Mucosa of stomach (tissue), 1 donor: ENCODE measurements at regions not wholly inside any gene's neighbourhood (a gene's known extent, or its start where the extent isn't known, plus 50 kb on each side); places are given as distances from the start of the nearest gene placed in this dataset.

Source experiments
- H3K27me3 ChIP-seq: one replicate; pipeline ENCODE4 v1.7.0; 2013; ENCODE audit warnings: mild to moderate bottlenecking, low read length; ENCODE audit not compliant: control insufficient read depth, insufficient read depth
- H3K36me3 ChIP-seq: one replicate; pipeline ENCODE4 v1.7.0; 2013; ENCODE audit warnings: low read length; ENCODE audit not compliant: control insufficient read depth, insufficient read depth
- H3K4me1 ChIP-seq: one replicate; pipeline ENCODE4 v1.7.0; 2013; ENCODE audit warnings: mild to moderate bottlenecking, low read length; ENCODE audit not compliant: control insufficient read depth, insufficient read depth
- H3K4me3 ChIP-seq: one replicate; pipeline ENCODE4 v1.7.0; 2013; ENCODE audit warnings: low read length
- H3K9ac ChIP-seq: one replicate; pipeline ENCODE4 v1.7.0; 2013; ENCODE audit warnings: mild to moderate bottlenecking, low read length, moderate library complexity
- H3K9me3 ChIP-seq: one replicate; pipeline ENCODE4 v1.7.0; 2013; ENCODE audit warnings: mild to moderate bottlenecking, low read length, moderate library complexity; ENCODE audit not compliant: control insufficient read depth
- donor health status: Pancreatic carcinoma.

DNA sequence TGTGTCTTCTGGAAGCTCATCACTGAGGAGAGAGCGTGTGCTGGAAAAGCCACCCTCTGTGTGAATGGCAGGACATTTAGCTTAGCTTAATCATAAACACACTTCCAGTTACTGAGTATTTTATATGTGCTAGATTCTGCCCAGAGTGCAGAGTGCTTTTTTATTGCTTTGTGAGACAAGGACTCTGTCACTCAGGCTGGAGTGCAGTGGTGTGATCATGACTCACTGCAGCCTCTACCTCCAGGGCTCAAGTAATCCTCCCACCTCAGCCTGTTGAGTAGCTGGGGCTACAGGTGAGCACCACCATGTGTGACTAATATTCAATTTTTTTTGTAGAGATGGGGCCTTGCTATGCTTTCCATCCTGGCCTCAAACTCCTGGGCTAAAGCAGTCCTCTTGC lies 61.4 kb upstream of the IRX3 start:
- Histone ChIP-seq H3K4me3 (no peak overlapping the region), H3K4me1 (no peaks in the 10 kb centered on the region), H3K36me3 (no peaks in the 10 kb centered on the region), H3K9me3 (no peaks in the 10 kb centered on the region), H3K9ac (no peak overlapping the region), H3K27me3 (no peaks in the 10 kb centered on the region)

DNA sequence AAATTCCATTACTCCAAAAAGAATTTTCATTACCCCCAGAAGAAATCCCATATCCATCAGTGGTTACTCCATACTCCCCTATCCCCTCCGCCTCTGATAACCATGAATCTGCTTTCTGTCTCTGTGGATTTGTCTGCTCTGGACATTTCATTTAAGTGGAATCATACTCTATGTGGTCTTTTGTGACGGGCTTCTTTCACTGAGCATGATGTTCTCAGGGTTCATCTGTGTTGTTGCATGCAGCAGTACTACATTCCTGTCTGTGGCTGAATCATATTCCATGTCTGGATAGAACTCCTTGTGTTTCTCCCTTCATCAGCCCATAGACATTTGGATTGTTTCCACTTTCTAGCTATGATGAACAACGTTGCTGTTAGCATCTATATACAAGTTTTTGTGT lies 59.5 kb upstream of the IRX3 start:
- no peaks in the 10 kb centered on the region for H3K4me1 ChIP-seq
- H3K9ac ChIP-seq: no peak overlapping the region
- H3K36me3 ChIP-seq: no peaks in the 10 kb centered on the region
- no peak overlapping the region for H3K4me3 ChIP-seq
- H3K27me3 ChIP-seq: no peaks in the 10 kb centered on the region
- no peaks in the 10 kb centered on the region for H3K9me3 ChIP-seq

DNA sequence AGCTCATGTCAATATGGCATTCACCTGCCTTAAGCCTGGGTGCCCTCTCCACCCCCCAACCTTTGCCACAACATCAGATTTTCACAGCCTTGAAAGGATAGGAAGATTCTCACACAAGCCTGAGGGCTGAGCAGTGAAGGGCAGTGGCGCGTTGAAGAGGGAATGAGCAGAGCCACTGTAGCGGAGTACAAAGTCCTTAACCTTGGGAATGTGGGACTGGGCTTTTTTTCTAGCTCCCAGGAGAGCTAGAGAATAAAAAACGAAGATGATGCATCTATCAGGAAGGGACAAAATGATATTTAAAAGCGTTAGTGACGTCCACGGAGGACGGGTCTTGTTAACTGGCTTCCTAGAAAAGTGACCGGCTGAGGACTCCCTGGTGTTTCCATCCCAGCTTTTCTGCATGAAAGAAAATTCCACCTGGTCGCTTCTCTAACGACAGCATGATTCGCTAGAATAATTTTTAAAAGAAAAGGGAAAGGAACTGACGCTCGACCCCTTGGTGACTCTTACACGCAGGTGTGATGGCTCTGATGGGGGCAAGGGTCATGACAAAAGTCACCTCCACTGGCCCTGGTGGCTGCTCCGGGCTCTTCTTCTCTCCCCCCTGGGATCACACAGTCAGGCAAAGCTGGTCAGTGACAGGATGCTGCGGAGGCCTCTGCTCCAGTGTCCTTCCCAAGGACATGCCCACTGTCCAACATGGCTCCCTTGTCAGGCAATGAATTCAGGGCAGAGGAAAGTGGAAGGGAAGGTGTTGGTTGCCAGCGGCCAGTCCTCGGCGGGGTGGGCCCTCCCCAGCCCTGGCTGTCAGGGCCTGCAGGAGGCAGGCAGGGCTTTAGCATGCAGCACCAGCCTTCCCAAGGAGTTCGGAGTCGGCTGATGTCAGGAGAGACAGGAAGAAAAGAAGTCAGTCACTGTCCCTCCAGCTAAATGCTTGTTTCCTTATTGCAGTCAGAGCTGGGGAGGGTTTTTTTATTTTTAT lies 58.4 kb upstream of the IRX3 start:
- no peaks in the 10 kb centered on the region for H3K27me3 ChIP-seq
- H3K36me3 ChIP-seq: no peaks in the 10 kb centered on the region
- no peaks in the 10 kb centered on the region for H3K4me1 ChIP-seq
- H3K9me3 ChIP-seq: no peaks in the 10 kb centered on the region
- no peak overlapping the region for H3K4me3 ChIP-seq
- no peak overlapping the region for H3K9ac ChIP-seq

DNA sequence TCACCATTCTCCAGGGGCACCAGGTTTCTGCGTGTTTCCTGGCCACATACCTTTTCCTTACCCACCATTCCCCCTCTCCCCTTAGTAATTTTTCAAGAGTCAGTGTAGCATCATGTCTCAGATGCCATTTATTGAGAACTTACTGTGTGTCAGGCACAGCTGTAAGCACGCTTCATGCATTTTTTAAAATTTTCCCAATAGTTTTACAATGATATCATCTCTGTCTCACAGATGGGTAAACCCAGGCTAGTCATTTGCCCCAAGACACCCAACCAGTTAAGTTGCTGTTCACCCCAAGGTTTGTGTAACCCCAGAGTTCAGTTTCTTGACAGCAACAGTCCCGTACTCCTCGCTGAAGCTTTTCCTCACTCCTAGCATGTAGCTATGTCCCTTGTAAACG lies 56.4 kb upstream of the IRX3 start:
- no peaks in the 10 kb centered on the region for H3K4me1 ChIP-seq
- H3K9me3 ChIP-seq: no peaks in the 10 kb centered on the region
- H3K9ac ChIP-seq: no peak overlapping the region
- H3K27me3 ChIP-seq: peaks cover 3% of the 10 kb centered on the region
- no peak overlapping the region for H3K4me3 ChIP-seq
- no peaks in the 10 kb centered on the region for H3K36me3 ChIP-seq

DNA sequence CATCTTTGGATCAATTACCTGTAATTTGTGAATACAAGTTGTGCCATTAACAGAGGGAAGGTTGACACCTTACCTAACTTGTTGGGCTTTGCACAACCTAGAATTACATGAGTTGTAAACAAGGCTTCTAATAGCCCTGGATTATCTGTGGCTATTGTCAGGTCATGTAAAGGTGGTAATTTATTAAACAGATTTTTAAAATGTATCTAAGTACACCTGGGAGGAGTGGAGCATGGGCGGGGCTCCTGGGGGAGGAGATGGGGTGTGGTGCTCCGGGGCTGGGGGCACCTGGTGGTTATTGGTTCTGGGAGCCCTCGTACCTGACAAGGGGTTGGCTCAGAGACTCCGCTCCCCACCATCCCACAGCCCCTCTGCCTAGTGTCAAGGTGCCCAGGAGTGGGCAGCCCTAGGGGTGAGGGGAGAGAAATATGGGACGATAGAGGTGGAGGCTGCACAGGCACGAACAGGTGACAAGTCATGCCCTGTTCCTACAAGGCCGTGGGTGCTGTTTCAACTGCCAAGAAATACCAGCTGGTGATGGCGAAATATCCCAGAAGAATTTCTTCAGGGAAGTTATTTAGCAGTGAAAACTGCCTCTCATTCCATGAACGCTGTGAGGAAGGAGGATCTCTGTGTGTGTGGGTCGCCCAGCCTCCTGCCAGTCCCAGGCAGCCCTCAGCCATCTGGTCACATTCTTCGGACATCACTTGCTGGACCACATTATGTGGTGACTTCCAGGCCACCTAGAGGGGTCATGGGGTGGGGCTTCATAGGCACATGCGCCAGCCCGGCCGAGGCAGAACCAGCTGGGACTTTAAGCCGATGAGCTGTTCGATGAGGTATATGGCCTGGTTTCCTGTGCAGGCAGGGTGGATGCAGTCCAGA lies 55.5 kb upstream of the IRX3 start:
- Histone ChIP-seq H3K4me1 (no peaks in the 10 kb centered on the region), H3K9me3 (no peaks in the 10 kb centered on the region), H3K4me3 (no peak overlapping the region), H3K36me3 (no peaks in the 10 kb centered on the region), H3K9ac (no peak overlapping the region), H3K27me3 (peaks cover 3% of the 10 kb centered on the region)

DNA sequence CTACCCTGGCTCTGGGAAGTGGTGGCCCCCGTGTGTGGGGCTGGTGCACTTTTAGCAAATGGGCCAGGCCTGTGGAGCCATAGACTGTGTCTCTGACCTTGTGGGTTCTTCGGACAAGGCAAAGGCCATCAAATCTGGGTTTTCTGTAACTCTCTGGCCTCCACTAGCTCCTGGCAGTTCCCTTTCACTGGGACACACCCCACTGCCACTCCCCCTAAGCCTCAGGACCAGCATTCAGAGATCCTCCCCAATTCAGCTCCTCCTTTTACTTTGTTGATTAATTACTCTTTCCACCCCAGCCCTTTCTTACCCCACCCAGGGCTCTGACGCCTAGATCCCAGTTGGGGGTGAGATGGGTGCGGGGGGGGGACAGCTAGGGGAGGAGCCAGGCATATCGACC lies 53.9 kb upstream of the IRX3 start:
- Histone ChIP-seq H3K9me3 (no peaks in the 10 kb centered on the region), H3K9ac (no peak overlapping the region), H3K4me3 (no peak overlapping the region), H3K27me3 (peaks cover 3% of the 10 kb centered on the region), H3K4me1 (no peaks in the 10 kb centered on the region), H3K36me3 (no peaks in the 10 kb centered on the region)

DNA sequence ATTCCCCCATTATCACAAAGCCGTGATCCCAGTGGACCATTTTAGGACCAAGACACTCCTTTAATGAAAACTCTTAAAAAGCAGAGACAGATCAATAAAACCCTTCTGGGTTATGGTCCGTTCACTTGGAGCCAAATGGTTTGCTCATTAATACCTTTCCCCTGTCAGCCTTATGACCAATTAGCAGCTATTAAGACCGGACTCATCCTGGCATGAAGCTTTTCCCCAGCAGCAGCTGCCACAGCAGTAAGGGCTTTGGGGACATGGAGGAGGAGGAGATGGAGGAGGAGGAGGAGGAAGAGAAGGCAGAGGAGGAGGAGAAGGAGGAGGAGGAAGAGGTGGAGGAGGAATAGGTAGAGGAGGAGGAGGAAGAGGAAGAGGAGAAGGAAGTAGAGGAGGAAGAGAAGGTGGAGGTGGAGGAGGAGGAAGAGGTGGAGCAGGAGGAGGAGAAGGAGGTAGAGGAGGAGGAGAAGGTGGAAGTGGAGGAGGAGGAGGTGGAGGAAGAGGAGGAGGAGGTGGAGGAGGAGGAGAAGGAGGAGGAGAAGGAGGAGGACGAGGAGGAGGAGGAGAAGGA lies 50.1 kb upstream of the IRX3 start:
- H3K9me3 ChIP-seq: no peaks in the 10 kb centered on the region
- H3K27me3 ChIP-seq: peaks cover 3% of the 10 kb centered on the region

More for the DNA sequence above, 50.1 kb upstream of the IRX3 start:
- H3K9ac ChIP-seq: no peak overlapping the region
- H3K4me3 ChIP-seq: no peak overlapping the region
- H3K36me3 ChIP-seq: no peaks in the 10 kb centered on the region
- no peaks in the 10 kb centered on the region for H3K4me1 ChIP-seq
